GM12873 (cell line): ENCODE measurements at regions not wholly inside any gene's neighbourhood (a gene's known extent, or its start where the extent isn't known, plus 50 kb on each side); places are given as distances from the start of the nearest gene placed in this dataset.

ENCODE experiments used
- CTCF ChIP-seq: IDR thresholded peaks from 2 replicates; pipeline ENCODE4 v1.5.1; 2012; ENCODE audit warnings: low read depth, mild to moderate bottlenecking, moderate library complexity, low read length, control low read depth; ENCODE audit not compliant: insufficient read depth; ENCODE audit errors: missing control alignments

GRCh38 chr15:96002890-96003859 is 327.3 kb upstream of the NR2F2 start:
- no peak for TF ChIP-seq CTCF

- TF ChIP-seq CTCF = no peak
Measured at GRCh38 chr15:96005906-96006305, 324.6 kb upstream of the NR2F2 start.

GRCh38 chr15:96011136-96011535 is 319.4 kb upstream of the NR2F2 start:
- no peak for TF ChIP-seq CTCF

GRCh38 chr15:96014939-96015338 is 315.6 kb upstream of the NR2F2 start:
- TF ChIP-seq CTCF = no peak

- TF ChIP-seq CTCF = no peak
Measured at GRCh38 chr15:96019114-96019513, 311.4 kb upstream of the NR2F2 start.

- TF ChIP-seq CTCF = no peak
Measured at GRCh38 chr15:96020133-96020532, 310.4 kb upstream of the NR2F2 start.

- TF ChIP-seq CTCF = no peak
Measured at GRCh38 chr15:96020797-96021196, 309.7 kb upstream of the NR2F2 start.
